Keratinocyte (primary cell): ENCODE measurements at regions not wholly inside any gene's neighbourhood (a gene's known extent, or its start where the extent isn't known, plus 50 kb on each side); places are given as distances from the start of the nearest gene placed in this dataset.

Experiments
- DNase-seq: peaks from one replicate; pipeline ENCODE4 v3.0.0-alpha.2; 2011; ENCODE audit warnings: low read depth, missing footprints, low spot score
- FAIRE-seq: peaks from 2 replicates; lab custom pipeline; 2011; peaks lifted over from hg19 to GRCh38; lab: Jason Lieb, UNC
- H2AFZ ChIP-seq: 2 replicates; pipeline ENCODE4 v1.6.0; 2012; ENCODE audit warnings: low read length, control low read depth, inconsistent platforms; ENCODE audit not compliant: control insufficient read depth
- H3K27ac ChIP-seq: 2 replicates; pipeline ENCODE4 v1.5.1; 2011; ENCODE audit warnings: low read length; ENCODE audit not compliant: control insufficient read depth, insufficient read depth
- H3K27me3 ChIP-seq: 3 replicates; pipeline ENCODE4 v1.6.0; 2011; ENCODE audit warnings: low read length; ENCODE audit not compliant: control insufficient read depth, insufficient read depth; ENCODE audit errors: extremely low read depth
- H3K36me3 ChIP-seq, 2 experiments: 2 replicates in 1 of 2; 3 replicates in 1 of 2; pipeline ENCODE4 v1.5.1; 2011; ENCODE audit warnings: low read length in 2 of 2, mild to moderate bottlenecking in 1 of 2; ENCODE audit not compliant: control insufficient read depth in 2 of 2, insufficient read depth in 2 of 2; ENCODE audit errors: extremely low read depth in 1 of 2
- H3K4me1 ChIP-seq: 3 replicates; pipeline ENCODE4 v1.5.1; 2011; ENCODE audit warnings: low read length; ENCODE audit not compliant: control insufficient read depth, insufficient read depth; ENCODE audit errors: extremely low read depth
- H3K4me2 ChIP-seq: 3 replicates; pipeline ENCODE4 v1.6.0; 2011; ENCODE audit warnings: low read depth, low read length; ENCODE audit not compliant: control insufficient read depth, insufficient read depth; ENCODE audit errors: extremely low read depth
- H3K4me3 ChIP-seq, 3 experiments: fragments of 200-600 bp in 1 of 3; sonication (generic) in 1 of 3; 2 replicates in 2 of 3; 3 replicates in 1 of 3; pipeline ENCODE4 v1.5.1; 2011 to 2016; ENCODE audit warnings: low read length in 3 of 3, mild to moderate bottlenecking in 3 of 3, control low read depth in 2 of 3, inconsistent platforms in 1 of 3, low read depth in 1 of 3, mixed read lengths in 1 of 3, mixed run types in 1 of 3, moderate library complexity in 1 of 3; ENCODE audit not compliant: control insufficient read depth in 2 of 3, insufficient read depth in 2 of 3; ENCODE audit errors: extremely low read depth in 1 of 3
- H3K79me2 ChIP-seq: 2 replicates; pipeline ENCODE4 v1.6.0; 2012; ENCODE audit warnings: low read length; ENCODE audit not compliant: control insufficient read depth, insufficient read depth
- H3K9ac ChIP-seq: 3 replicates; pipeline ENCODE4 v1.6.0; 2011; ENCODE audit warnings: low read length; ENCODE audit not compliant: control insufficient read depth, insufficient read depth; ENCODE audit errors: extremely low read depth
- H3K9me1 ChIP-seq: 3 replicates; pipeline ENCODE4 v1.6.0; 2011; ENCODE audit warnings: low read length; ENCODE audit not compliant: control insufficient read depth, insufficient read depth; ENCODE audit errors: extremely low read depth
- H3K9me3 ChIP-seq: 2 replicates; pipeline ENCODE4 v1.5.1; 2012; ENCODE audit warnings: low read depth, low read length; ENCODE audit not compliant: control insufficient read depth
- H4K20me1 ChIP-seq: 3 replicates; pipeline ENCODE4 v1.6.0; 2011; ENCODE audit warnings: low read length; ENCODE audit not compliant: control insufficient read depth, insufficient read depth; ENCODE audit errors: extremely low read depth
- CTCF ChIP-seq, 3 experiments: IDR thresholded peaks in 1 of 3; conservative IDR thresholded peaks in 1 of 3; optimal IDR thresholded peaks in 1 of 3; 2 replicates in 2 of 3; 3 replicates in 1 of 3; pipeline versions ENCODE3 to v1.5.1; 2011; ENCODE audit warnings: low read length in 3 of 3, mild to moderate bottlenecking in 3 of 3, moderate library complexity in 2 of 3, control low read depth in 1 of 3, inconsistent platforms in 1 of 3; ENCODE audit not compliant: insufficient read depth in 2 of 3; ENCODE audit errors: extremely low read depth in 1 of 3
- EZH2 ChIP-seq: IDR thresholded peaks from one replicate; pipeline ENCODE4 v1.6.1; 2012; ENCODE audit warnings: inconsistent platforms, mild to moderate bottlenecking, low read length, moderate library complexity
- dilution Hi-C: fragments of 300-500 bp; cut with MboI; formaldehyde crosslinking; loops from one replicate; pipeline ENCODE4 v1.7.0; 2020; ENCODE audit warnings: low sequenced_read_pairs; ENCODE audit not compliant: extremely low pct_ligation_motif_present

- Histone ChIP-seq H3K9ac (no peak overlapping the region), H3K79me2 (no peaks in the 10 kb centered on the region), H3K27me3 (no peaks in the 10 kb centered on the region), H3K9me3 (peaks cover 3% of the 10 kb centered on the region), H3K9me1 (no peaks in the 10 kb centered on the region), H4K20me1 (no peaks in the 10 kb centered on the region), H3K4me1 (no peaks in the 10 kb centered on the region), H3K4me2 (no peak overlapping the region), H2AFZ (no peak overlapping the region), H3K27ac (no peak overlapping the region), H3K4me3 (no peak overlapping the region), H3K36me3 (no peaks in the 10 kb centered on the region)
- DNase-seq (no peak), FAIRE-seq (no peak)
- dilution Hi-C loops = no loop called here
- no peak for TF ChIP-seq CTCF (optimal IDR thresholded peaks at IDR 0.05 in 1 of 3, IDR thresholded peaks at IDR 0.05 in 1 of 3, conservative IDR thresholded peaks at IDR 0.05 in 1 of 3; ENCODE audit: extremely low read depth in 1 of 3, insufficient read depth in 2 of 3, low read length in 3 of 3)
- TF ChIP-seq EZH2 = no peak
These were observed 92.2 kb upstream of the GABRG2 start for GRCh38 chr5:161975350-161975749.

- no peaks in the 10 kb centered on the region for H3K27me3 ChIP-seq
- no peak for TF ChIP-seq CTCF (optimal IDR thresholded peaks at IDR 0.05 in 1 of 3, IDR thresholded peaks at IDR 0.05 in 1 of 3, conservative IDR thresholded peaks at IDR 0.05 in 1 of 3; ENCODE audit: extremely low read depth in 1 of 3, insufficient read depth in 2 of 3, low read length in 3 of 3)
- TF ChIP-seq EZH2 = no peak
- DNase-seq = no peak
These were observed 79.5 kb upstream of the GABRG2 start for GRCh38 chr5:161988077-161988476.

More at GRCh38 chr5:161988077-161988476, 79.5 kb upstream of the GABRG2 start:
- Histone ChIP-seq H3K36me3 (no peaks in the 10 kb centered on the region), H3K4me3 (no peak overlapping the region), H3K4me1 (no peaks in the 10 kb centered on the region), H3K4me2 (no peak overlapping the region), H3K9me3 (no peaks in the 10 kb centered on the region), H3K9ac (no peak overlapping the region), H3K79me2 (no peaks in the 10 kb centered on the region), H3K9me1 (no peaks in the 10 kb centered on the region), H2AFZ (no peak overlapping the region), H3K27ac (no peak overlapping the region), H4K20me1 (no peaks in the 10 kb centered on the region)
- no peak for FAIRE-seq
- dilution Hi-C loops = no loop called here
